Progenitor cell of endocrine pancreas (in vitro differentiated cells): ENCODE measurements at regions not wholly inside any gene's neighbourhood (a gene's known extent, or its start where the extent isn't known, plus 50 kb on each side); places are given as distances from the start of the nearest gene placed in this dataset.

ENCODE experiments used
- DNase-seq: peaks from one replicate; pipeline ENCODE4 v3.0.0; 2021; ENCODE audit warnings: low spot score; ENCODE audit not compliant: unreplicated experiment
- H3K27ac Mint-ChIP-seq: 2 replicates; pipeline ENCODE4 v1.8.0; 2021; ENCODE audit warnings: mild to moderate bottlenecking, moderate library complexity, mixed read lengths
- H3K27me3 Mint-ChIP-seq: 2 replicates; pipeline ENCODE4 v1.8.0; 2021; ENCODE audit warnings: mixed read lengths
- H3K36me3 Mint-ChIP-seq: 2 replicates; pipeline ENCODE4 v1.8.0; 2022; ENCODE audit warnings: mixed read lengths; ENCODE audit not compliant: insufficient read depth
- H3K4me1 Mint-ChIP-seq: 2 replicates; pipeline ENCODE4 v1.8.0; 2021; ENCODE audit warnings: low read depth, mixed read lengths
- H3K4me3 Mint-ChIP-seq: 2 replicates; pipeline ENCODE4 v1.8.0; 2021; ENCODE audit warnings: low read depth, mild to moderate bottlenecking, moderate library complexity, mixed read lengths
- H3K9me3 Mint-ChIP-seq: 2 replicates; pipeline ENCODE4 v1.8.0; 2021; ENCODE audit warnings: low read depth, mixed read lengths
- CTCF ChIP-seq: fragments of 200-600 bp; sonication (generic); IDR thresholded peaks from one replicate; pipeline ENCODE4 v1.5.0; 2021; ENCODE audit warnings: antibody characterized with exemption, mild to moderate bottlenecking; ENCODE audit not compliant: unreplicated experiment

DNA sequence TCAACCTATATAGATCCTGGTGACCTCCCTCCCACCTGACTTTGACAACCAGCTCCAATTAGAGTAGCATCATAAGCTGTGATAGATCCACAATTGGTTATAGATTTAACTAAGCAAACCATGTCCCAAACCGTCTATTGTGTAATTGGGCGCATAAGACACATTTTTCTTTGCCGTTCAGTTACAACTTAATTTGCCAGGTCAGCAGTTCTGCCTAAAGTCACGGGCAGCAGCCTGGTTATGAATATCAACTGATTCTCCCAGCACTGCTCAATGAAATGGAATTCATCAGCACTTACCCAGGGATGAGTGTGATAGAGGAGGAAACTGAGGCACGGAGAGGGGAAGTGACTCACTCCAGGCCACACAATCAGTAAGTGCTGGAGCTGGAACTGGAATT lies 73.4 kb downstream of the KLHDC7A start:
- no peak overlapping the region for H3K27ac Mint-ChIP-seq
- H3K27me3 Mint-ChIP-seq, result peaks cover 65% of the 10 kb centered on the region
- no peak for DNase-seq
- no peak overlapping the region for H3K4me3 Mint-ChIP-seq
- H3K9me3 Mint-ChIP-seq, result no peaks in the 10 kb centered on the region
- H3K4me1 Mint-ChIP-seq, result peaks cover 9% of the 10 kb centered on the region
- no peak for TF ChIP-seq CTCF
- H3K36me3 Mint-ChIP-seq, result no peaks in the 10 kb centered on the region

- peaks cover 9% of the 10 kb centered on the region for H3K4me1 Mint-ChIP-seq
- no peak overlapping the region for H3K4me3 Mint-ChIP-seq
- H3K9me3 Mint-ChIP-seq, result no peaks in the 10 kb centered on the region
- H3K27ac Mint-ChIP-seq, result no peak overlapping the region
- no peak for DNase-seq
- TF ChIP-seq CTCF, result no peak
- H3K36me3 Mint-ChIP-seq, result no peaks in the 10 kb centered on the region
- H3K27me3 Mint-ChIP-seq, result peaks cover 65% of the 10 kb centered on the region
These were observed 73.9 kb downstream of the KLHDC7A start for GRCh38 chr1:18554597-18554996.

DNA sequence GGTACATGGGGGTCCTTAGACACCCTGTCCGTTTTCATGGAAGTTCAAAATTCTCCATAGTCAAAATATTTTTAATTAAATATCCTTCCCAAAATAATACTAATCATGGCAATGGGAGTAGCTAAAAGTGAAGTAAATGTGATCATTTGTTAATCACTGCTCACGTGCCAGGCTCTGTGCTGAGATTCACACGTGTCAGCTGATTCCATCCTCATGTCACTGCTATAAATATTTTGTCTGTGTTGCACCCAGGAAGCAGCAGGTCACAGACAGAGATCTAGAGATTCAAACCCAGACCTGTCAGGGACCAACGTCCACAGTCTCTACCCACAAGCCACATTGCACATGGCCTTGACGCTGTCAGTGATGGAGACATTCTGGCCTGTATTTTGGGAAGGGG lies 74.3 kb downstream of the KLHDC7A start:
- no peak for TF ChIP-seq CTCF
- Mint-ChIP-seq H3K4me3 (no peak overlapping the region), H3K4me1 (peaks cover 9% of the 10 kb centered on the region), H3K36me3 (no peaks in the 10 kb centered on the region), H3K27ac (no peak overlapping the region), H3K27me3 (peaks cover 67% of the 10 kb centered on the region), H3K9me3 (no peaks in the 10 kb centered on the region)
- DNase-seq, result no peak

GRCh38 chr1:18556364-18556763 lies 74.3 kb upstream of the PAX7 start:
- H3K4me3 Mint-ChIP-seq, result no peak overlapping the region
- no peak overlapping the region for H3K27ac Mint-ChIP-seq
- no peak for DNase-seq
- peaks cover 66% of the 10 kb centered on the region for H3K27me3 Mint-ChIP-seq
- peak; percentile 59 for TF ChIP-seq CTCF
- no peaks in the 10 kb centered on the region for H3K9me3 Mint-ChIP-seq
- peaks cover 9% of the 10 kb centered on the region for H3K4me1 Mint-ChIP-seq
- H3K36me3 Mint-ChIP-seq, result no peaks in the 10 kb centered on the region

GRCh38 chr1:18557621-18558465 lies 72.8 kb upstream of the PAX7 start:
- no peaks in the 10 kb centered on the region for H3K36me3 Mint-ChIP-seq
- no peak for TF ChIP-seq CTCF
- no peaks in the 10 kb centered on the region for H3K9me3 Mint-ChIP-seq
- peak overlapping the region; percentile 37 for H3K27ac Mint-ChIP-seq
- no peak for DNase-seq
- H3K27me3 Mint-ChIP-seq, result peaks cover 55% of the 10 kb centered on the region
- peak overlapping the region; percentile 46 for H3K4me3 Mint-ChIP-seq
- H3K4me1 Mint-ChIP-seq, result peaks cover 9% of the 10 kb centered on the region
